ENCODE measurements at regions not wholly inside any gene's neighbourhood (a gene's known extent, or its start where the extent isn't known, plus 50 kb on each side); places are given as distances from the start of the nearest gene placed in this dataset.

- TF ChIP-seq EZH2 (IDR thresholded peaks at IDR 0.05; ENCODE audit: insufficient read depth, poor library complexity, severe bottlenecking) (no peak), EZH2phosphoT487 (IDR thresholded peaks at IDR 0.05; ENCODE audit: insufficient read depth, low read depth) (no peak)
Observed at GRCh38 chr11:56905936-56906335, 82.8 kb upstream of the OR5AK2 start.

Measured in GM23248 (cell line).